Bronchial epithelial cell (primary cell): ENCODE measurements at regions not wholly inside any gene's neighbourhood (a gene's known extent, or its start where the extent isn't known, plus 50 kb on each side); places are given as distances from the start of the nearest gene placed in this dataset.
A peak's percentile ranks its signal among the peaks of the same experiment; 100 is the strongest.

Experiments
- DNase-seq: peaks from one replicate; pipeline ENCODE4 v3.0.0-alpha.2; 2010; ENCODE audit warnings: low read depth
- FAIRE-seq: peaks from 2 replicates; lab custom pipeline; 2011; peaks lifted over from hg19 to GRCh38; lab: Jason Lieb, UNC
- H3K27me3 ChIP-seq: 2 replicates; pipeline ENCODE4 v1.5.1; 2011; ENCODE audit warnings: low read length; ENCODE audit not compliant: control insufficient read depth, insufficient read depth
- H3K36me3 ChIP-seq: 2 replicates; pipeline ENCODE4 v1.5.1; 2011; ENCODE audit warnings: low read length; ENCODE audit not compliant: control insufficient read depth, insufficient read depth
- H3K4me3 ChIP-seq: 2 replicates; pipeline ENCODE4 v1.5.1; 2011; ENCODE audit warnings: mild to moderate bottlenecking, low read depth, low read length, control low read depth
- TF ChIP-seq, protein P1 (sequence below): IDR thresholded peaks from 2 replicates; pipeline ENCODE4 v1.5.1; 2011; ENCODE audit warnings: mild to moderate bottlenecking, moderate library complexity, low read length, control low read depth, inconsistent platforms; ENCODE audit not compliant: insufficient read depth, severe bottlenecking

DNA sequence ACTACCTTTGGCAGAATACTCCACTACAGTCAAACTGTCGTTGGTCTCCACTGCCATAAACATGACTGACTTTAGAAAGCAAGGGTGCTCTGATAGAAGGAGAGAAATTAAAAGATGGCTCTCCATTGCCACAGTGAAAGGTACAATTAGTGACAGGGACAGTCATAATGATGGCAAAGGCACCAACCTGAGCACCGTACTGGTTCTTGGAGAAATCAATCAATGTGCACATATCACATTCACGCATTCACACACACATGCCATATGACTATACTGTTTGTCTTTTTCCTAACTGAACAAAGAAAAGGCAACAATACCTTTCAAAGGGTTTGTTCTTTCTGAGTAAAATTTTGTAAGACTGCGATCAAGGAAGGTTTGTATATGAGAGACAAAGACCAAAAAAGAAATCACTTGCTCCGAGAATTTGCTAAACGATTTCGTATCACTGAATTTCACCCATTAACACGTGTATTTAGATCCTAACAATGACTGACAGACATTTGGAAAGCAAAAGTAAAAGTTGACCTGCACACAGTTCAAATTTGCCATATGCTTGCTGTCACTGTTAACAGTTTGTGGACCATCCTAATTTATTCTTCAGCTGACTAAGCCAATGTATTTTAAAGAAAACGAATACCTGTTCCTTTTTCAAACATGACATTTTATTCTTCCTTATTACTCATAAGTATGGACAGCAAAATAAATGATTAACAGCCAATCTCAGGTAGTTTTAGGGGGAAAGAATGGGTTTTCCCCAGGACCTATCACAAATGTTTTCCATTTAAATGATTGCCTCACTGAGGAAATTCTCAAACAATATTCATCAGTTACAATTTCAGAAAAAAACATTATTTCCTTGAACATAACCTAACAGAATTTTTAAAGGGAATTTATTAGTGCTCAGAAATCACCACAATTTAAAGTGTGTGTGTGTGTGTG is 644.4 kb downstream of the ZEB2 start:
- Histone ChIP-seq H3K4me3 (no peak overlapping the region), H3K27me3 (no peaks in the 10 kb centered on the region), H3K36me3 (no peaks in the 10 kb centered on the region)
- DNase-seq (no peak), FAIRE-seq (no peak)
- TF ChIP-seq, protein P1, sequence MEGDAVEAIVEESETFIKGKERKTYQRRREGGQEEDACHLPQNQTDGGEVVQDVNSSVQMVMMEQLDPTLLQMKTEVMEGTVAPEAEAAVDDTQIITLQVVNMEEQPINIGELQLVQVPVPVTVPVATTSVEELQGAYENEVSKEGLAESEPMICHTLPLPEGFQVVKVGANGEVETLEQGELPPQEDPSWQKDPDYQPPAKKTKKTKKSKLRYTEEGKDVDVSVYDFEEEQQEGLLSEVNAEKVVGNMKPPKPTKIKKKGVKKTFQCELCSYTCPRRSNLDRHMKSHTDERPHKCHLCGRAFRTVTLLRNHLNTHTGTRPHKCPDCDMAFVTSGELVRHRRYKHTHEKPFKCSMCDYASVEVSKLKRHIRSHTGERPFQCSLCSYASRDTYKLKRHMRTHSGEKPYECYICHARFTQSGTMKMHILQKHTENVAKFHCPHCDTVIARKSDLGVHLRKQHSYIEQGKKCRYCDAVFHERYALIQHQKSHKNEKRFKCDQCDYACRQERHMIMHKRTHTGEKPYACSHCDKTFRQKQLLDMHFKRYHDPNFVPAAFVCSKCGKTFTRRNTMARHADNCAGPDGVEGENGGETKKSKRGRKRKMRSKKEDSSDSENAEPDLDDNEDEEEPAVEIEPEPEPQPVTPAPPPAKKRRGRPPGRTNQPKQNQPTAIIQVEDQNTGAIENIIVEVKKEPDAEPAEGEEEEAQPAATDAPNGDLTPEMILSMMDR: no peak

DNA sequence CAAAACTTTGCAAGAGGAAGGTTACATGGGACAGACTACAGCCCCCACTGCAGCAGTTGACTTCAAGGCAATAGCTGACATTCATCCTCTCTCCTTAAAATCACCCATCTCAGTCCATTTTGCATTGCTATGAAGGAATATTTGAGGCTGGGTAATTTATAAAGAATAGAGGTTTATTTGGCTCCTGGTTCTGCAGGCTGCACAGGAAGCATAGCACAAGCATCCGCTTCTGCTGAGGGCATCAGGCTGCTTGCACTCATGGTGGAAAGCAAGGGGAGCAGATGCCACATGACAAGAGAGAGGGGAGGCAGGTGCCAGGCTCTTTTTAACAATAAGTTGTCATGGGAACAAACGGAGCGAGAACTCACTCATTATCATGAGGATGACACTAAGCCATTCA is 646.0 kb downstream of the ZEB2 start:
- H3K27me3 ChIP-seq: no peaks in the 10 kb centered on the region
- TF ChIP-seq, protein P1: no peak
- DNase-seq (no peak), FAIRE-seq (peak; percentile 32)
- no peak overlapping the region for H3K4me3 ChIP-seq
- no peaks in the 10 kb centered on the region for H3K36me3 ChIP-seq

DNA sequence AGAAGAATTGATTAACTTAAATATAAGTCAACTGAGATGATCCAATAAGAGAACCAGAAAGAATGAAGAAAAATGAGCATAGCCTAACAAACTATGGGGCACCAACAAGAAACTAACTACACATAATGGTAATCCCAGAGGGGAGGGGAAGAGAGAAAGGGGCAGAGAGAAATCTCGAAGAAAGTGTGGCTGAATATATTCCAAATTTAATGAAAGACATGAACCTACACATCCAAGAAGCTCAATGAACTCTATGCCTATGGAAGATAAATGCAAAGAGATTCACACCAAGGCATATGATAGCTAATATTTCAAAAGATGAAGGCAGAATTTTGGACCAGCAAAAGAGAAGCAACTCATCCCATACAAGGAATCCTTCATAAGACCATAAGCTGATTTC is 649.2 kb downstream of the ZEB2 start:
- FAIRE-seq: no peak
- TF ChIP-seq, protein P1: no peak
- no peak for DNase-seq
- Histone ChIP-seq H3K36me3 (no peaks in the 10 kb centered on the region), H3K4me3 (no peak overlapping the region), H3K27me3 (no peaks in the 10 kb centered on the region)

DNA sequence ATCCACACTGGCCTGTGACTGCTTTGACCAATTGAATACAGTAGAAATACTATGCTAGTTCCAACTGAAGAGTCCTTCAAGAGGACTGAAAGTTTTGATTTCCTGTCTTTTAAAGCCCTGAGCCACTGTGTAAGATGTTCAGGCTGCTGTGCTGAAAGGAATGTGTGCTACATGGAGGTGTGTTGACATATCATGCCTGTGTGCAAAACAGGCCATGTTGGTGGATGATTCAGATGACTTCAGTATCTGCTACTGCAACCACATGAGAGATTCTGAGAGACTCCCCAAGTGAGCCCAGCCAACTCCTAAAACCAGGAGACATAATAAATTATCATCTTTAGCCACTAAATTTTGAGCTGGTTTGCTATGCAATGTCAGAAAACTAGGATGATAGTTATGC is 662.9 kb downstream of the ZEB2 start:
- DNase-seq: peak; percentile 30
- FAIRE-seq: no peak

DNA sequence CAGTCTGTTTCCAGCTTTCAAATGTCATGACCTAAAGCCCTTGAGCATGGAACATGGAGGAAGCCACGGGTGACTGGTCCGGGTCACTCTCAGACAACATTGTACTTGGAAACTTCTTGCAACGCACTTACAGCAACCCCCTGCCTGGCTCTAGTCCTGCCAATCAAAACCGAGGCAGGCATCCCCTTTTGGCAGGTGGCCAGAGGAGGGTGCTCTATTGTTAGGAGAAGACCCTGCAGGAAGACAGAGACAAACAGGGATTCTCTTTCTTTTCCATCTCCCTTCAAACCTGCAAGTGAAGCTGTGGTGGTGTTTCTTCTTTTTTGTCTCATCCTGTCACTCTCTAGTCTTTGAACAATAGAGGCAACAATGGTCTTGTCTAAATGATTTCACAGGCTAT is 667.2 kb downstream of the ZEB2 start:
- DNase-seq: no peak
- no peak overlapping the region for H3K4me3 ChIP-seq
- H3K36me3 ChIP-seq: no peaks in the 10 kb centered on the region
- FAIRE-seq: peak; percentile 40
- H3K27me3 ChIP-seq: no peaks in the 10 kb centered on the region
- TF ChIP-seq, protein P1: no peak

More for the DNA sequence above, 662.9 kb downstream of the ZEB2 start:
- Histone ChIP-seq H3K36me3 (no peaks in the 10 kb centered on the region), H3K4me3 (no peak overlapping the region), H3K27me3 (no peaks in the 10 kb centered on the region)
- TF ChIP-seq, protein P1: no peak

DNA sequence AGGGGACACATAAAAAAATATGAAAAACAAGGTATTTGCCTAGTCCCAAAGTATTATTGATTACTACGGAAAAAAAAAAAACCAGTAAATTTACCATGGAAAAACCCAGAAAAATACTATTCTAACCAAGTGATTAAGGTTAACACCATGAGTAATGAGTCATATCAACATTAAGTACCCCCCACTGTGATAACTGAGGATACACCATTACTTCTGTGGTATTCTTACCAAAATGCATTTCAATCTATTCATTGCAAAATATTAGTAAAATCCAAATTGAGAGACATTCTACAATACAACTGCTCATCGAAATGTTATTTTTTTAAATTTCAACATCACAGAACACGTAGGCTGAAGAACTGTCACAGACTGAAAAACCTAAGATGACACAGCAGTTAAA is 669.8 kb downstream of the ZEB2 start:
- Histone ChIP-seq H3K27me3 (no peaks in the 10 kb centered on the region), H3K4me3 (no peak overlapping the region), H3K36me3 (no peaks in the 10 kb centered on the region)
- no peak for FAIRE-seq
- TF ChIP-seq, protein P1: no peak
- DNase-seq: no peak
